Amniotic epithelial cell (primary cell): ENCODE measurements at regions not wholly inside any gene's neighbourhood (a gene's known extent, or its start where the extent isn't known, plus 50 kb on each side); places are given as distances from the start of the nearest gene placed in this dataset.
"Not testable (repeated sequence)": the region's sequence is repeated elsewhere in the genome, so short reads cannot be mapped to it uniquely, and the experiment has no call there.

Experiments used
- DNase-seq: peaks from one replicate; pipeline ENCODE4 v3.0.0-alpha.2; 2010; ENCODE audit warnings: low read depth

GRCh38 chr3:115388811-115389210, 234.5 kb upstream of the GAP43 start:
- DNase-seq, result peak; percentile 72

GRCh38 chr3:115396801-115397200, 226.5 kb upstream of the GAP43 start:
- DNase-seq, result no peak

GRCh38 chr3:115397433-115397832, 225.9 kb upstream of the GAP43 start:
- DNase-seq, result no peak

GRCh38 chr3:115398506-115398905, 224.8 kb upstream of the GAP43 start:
- DNase-seq, result no peak

GRCh38 chr3:115399750-115400149, 223.6 kb upstream of the GAP43 start:
- DNase-seq, result no peak

- DNase-seq, result peak; percentile 91
These were observed 222.0 kb upstream of the GAP43 start for GRCh38 chr3:115401298-115401697.

- peak; percentile 76 for DNase-seq
These were observed 221.3 kb upstream of the GAP43 start for GRCh38 chr3:115401851-115402501.

GRCh38 chr3:115402651-115403050, 220.7 kb upstream of the GAP43 start:
- DNase-seq, result no peak

- peak; percentile 21 for DNase-seq
These were observed 219.5 kb upstream of the GAP43 start for GRCh38 chr3:115403786-115404185.

GRCh38 chr3:115409596-115409995, 213.7 kb upstream of the GAP43 start:
- no peak for DNase-seq

- not testable (repeated sequence) for DNase-seq
These were observed 208.7 kb upstream of the GAP43 start for GRCh38 chr3:115414610-115415009.

- no peak for DNase-seq
These were observed 207.9 kb upstream of the GAP43 start for GRCh38 chr3:115415246-115415996.

GRCh38 chr3:115418583-115418982, 204.7 kb upstream of the GAP43 start:
- no peak for DNase-seq

- DNase-seq, result no peak
These were observed 203.2 kb upstream of the GAP43 start for GRCh38 chr3:115420086-115420485.

- DNase-seq, result peak; percentile 48
These were observed 200.1 kb upstream of the GAP43 start for GRCh38 chr3:115423170-115423569.

- no peak for DNase-seq
These were observed 194.5 kb upstream of the GAP43 start for GRCh38 chr3:115428841-115429240.

GRCh38 chr3:115436767-115437301, 186.5 kb upstream of the GAP43 start:
- peak; percentile 97 for DNase-seq

- no peak for DNase-seq
These were observed 184.5 kb upstream of the GAP43 start for GRCh38 chr3:115438799-115439198.

- no peak for DNase-seq
These were observed 177.8 kb upstream of the GAP43 start for GRCh38 chr3:115445559-115445958.

GRCh38 chr3:115448851-115449250, 174.5 kb upstream of the GAP43 start:
- DNase-seq, result peak; percentile 51

GRCh38 chr3:115450036-115450435, 173.3 kb upstream of the GAP43 start:
- DNase-seq, result no peak

- DNase-seq, result no peak
These were observed 159.3 kb upstream of the GAP43 start for GRCh38 chr3:115464036-115464435.

- no peak for DNase-seq
These were observed 153.7 kb upstream of the GAP43 start for GRCh38 chr3:115469649-115470048.
